ENCODE measurements at regions not wholly inside any gene's neighbourhood (a gene's known extent, or its start where the extent isn't known, plus 50 kb on each side); places are given as distances from the start of the nearest gene placed in this dataset.

GRCh38 chr1:201693890-201694607 lies 134.9 kb upstream of the IPO9 start:
- no peaks in the 10 kb centered on the region for H3K27me3 Mint-ChIP-seq
- no peaks in the 10 kb centered on the region for H3K4me1 Mint-ChIP-seq
- H3K36me3 Mint-ChIP-seq, result no peaks in the 10 kb centered on the region
- H3K4me3 Mint-ChIP-seq, result no peak overlapping the region
- H3K27ac Mint-ChIP-seq, result no peak overlapping the region
- no peaks in the 10 kb centered on the region for H3K9me3 Mint-ChIP-seq

- Mint-ChIP-seq H3K9me3 (no peaks in the 10 kb centered on the region), H3K4me3 (no peak overlapping the region), H3K4me1 (no peaks in the 10 kb centered on the region)
These were observed 134.2 kb upstream of the IPO9 start for GRCh38 chr1:201694608-201695335.

GRCh38 chr1:201695607-201696006 lies 133.3 kb upstream of the IPO9 start:
- Mint-ChIP-seq H3K4me3 (no peak overlapping the region), H3K27ac (no peak overlapping the region), H3K27me3 (no peaks in the 10 kb centered on the region), H3K4me1 (no peaks in the 10 kb centered on the region), H3K36me3 (no peaks in the 10 kb centered on the region), H3K9me3 (no peaks in the 10 kb centered on the region)

More at GRCh38 chr1:201694608-201695335, 134.2 kb upstream of the IPO9 start:
- Mint-ChIP-seq H3K36me3 (no peaks in the 10 kb centered on the region), H3K27ac (no peak overlapping the region), H3K27me3 (no peaks in the 10 kb centered on the region)

GRCh38 chr1:201696217-201696761 lies 132.7 kb upstream of the IPO9 start:
- H3K4me1 Mint-ChIP-seq, result no peaks in the 10 kb centered on the region
- H3K27me3 Mint-ChIP-seq, result no peaks in the 10 kb centered on the region
- H3K27ac Mint-ChIP-seq, result no peak overlapping the region
- H3K4me3 Mint-ChIP-seq, result no peak overlapping the region
- H3K36me3 Mint-ChIP-seq, result no peaks in the 10 kb centered on the region
- H3K9me3 Mint-ChIP-seq, result no peaks in the 10 kb centered on the region

- H3K9me3 Mint-ChIP-seq, result no peaks in the 10 kb centered on the region
- H3K27me3 Mint-ChIP-seq, result no peaks in the 10 kb centered on the region
- H3K4me1 Mint-ChIP-seq, result no peaks in the 10 kb centered on the region
- H3K27ac Mint-ChIP-seq, result no peak overlapping the region
- no peak overlapping the region for H3K4me3 Mint-ChIP-seq
- H3K36me3 Mint-ChIP-seq, result no peaks in the 10 kb centered on the region
These were observed 131.8 kb upstream of the IPO9 start for GRCh38 chr1:201697174-201697573.

GRCh38 chr1:201701831-201702230 lies 127.1 kb upstream of the IPO9 start:
- no peaks in the 10 kb centered on the region for H3K36me3 Mint-ChIP-seq
- no peak overlapping the region for H3K27ac Mint-ChIP-seq
- H3K4me3 Mint-ChIP-seq, result no peak overlapping the region
- H3K4me1 Mint-ChIP-seq, result no peaks in the 10 kb centered on the region
- no peaks in the 10 kb centered on the region for H3K9me3 Mint-ChIP-seq
- no peaks in the 10 kb centered on the region for H3K27me3 Mint-ChIP-seq

- no peaks in the 10 kb centered on the region for H3K9me3 Mint-ChIP-seq
- no peaks in the 10 kb centered on the region for H3K36me3 Mint-ChIP-seq
- no peaks in the 10 kb centered on the region for H3K27me3 Mint-ChIP-seq
- H3K4me3 Mint-ChIP-seq, result no peak overlapping the region
- no peaks in the 10 kb centered on the region for H3K4me1 Mint-ChIP-seq
- H3K27ac Mint-ChIP-seq, result no peak overlapping the region
These were observed 126.0 kb upstream of the IPO9 start for GRCh38 chr1:201702936-201703335.

- Mint-ChIP-seq H3K4me3 (no peak overlapping the region), H3K27ac (no peak overlapping the region), H3K9me3 (no peaks in the 10 kb centered on the region), H3K4me1 (no peaks in the 10 kb centered on the region), H3K36me3 (no peaks in the 10 kb centered on the region), H3K27me3 (no peaks in the 10 kb centered on the region)
These were observed 125.1 kb upstream of the IPO9 start for GRCh38 chr1:201703621-201704438.

GRCh38 chr1:201704439-201704792 lies 124.5 kb upstream of the IPO9 start:
- Mint-ChIP-seq H3K9me3 (no peaks in the 10 kb centered on the region), H3K4me3 (no peak overlapping the region)

GRCh38 chr1:201705389-201705788 lies 123.6 kb upstream of the IPO9 start:
- Mint-ChIP-seq H3K36me3 (no peaks in the 10 kb centered on the region), H3K27me3 (no peaks in the 10 kb centered on the region), H3K4me1 (no peaks in the 10 kb centered on the region), H3K9me3 (no peaks in the 10 kb centered on the region), H3K4me3 (no peak overlapping the region), H3K27ac (no peak overlapping the region)

More at GRCh38 chr1:201704439-201704792, 124.5 kb upstream of the IPO9 start:
- Mint-ChIP-seq H3K27ac (no peak overlapping the region), H3K27me3 (no peaks in the 10 kb centered on the region), H3K4me1 (no peaks in the 10 kb centered on the region), H3K36me3 (no peaks in the 10 kb centered on the region)

GRCh38 chr1:201706109-201706508 lies 122.8 kb upstream of the IPO9 start:
- no peak overlapping the region for H3K27ac Mint-ChIP-seq
- no peaks in the 10 kb centered on the region for H3K36me3 Mint-ChIP-seq
- H3K4me3 Mint-ChIP-seq, result no peak overlapping the region
- H3K4me1 Mint-ChIP-seq, result no peaks in the 10 kb centered on the region
- H3K9me3 Mint-ChIP-seq, result no peaks in the 10 kb centered on the region
- no peaks in the 10 kb centered on the region for H3K27me3 Mint-ChIP-seq

GRCh38 chr1:201707027-201707426 lies 121.9 kb upstream of the IPO9 start:
- Mint-ChIP-seq H3K4me3 (no peak overlapping the region), H3K9me3 (no peaks in the 10 kb centered on the region), H3K4me1 (no peaks in the 10 kb centered on the region), H3K36me3 (no peaks in the 10 kb centered on the region), H3K27ac (no peak overlapping the region), H3K27me3 (no peaks in the 10 kb centered on the region)

- H3K27me3 Mint-ChIP-seq, result no peaks in the 10 kb centered on the region
- H3K27ac Mint-ChIP-seq, result no peak overlapping the region
- no peaks in the 10 kb centered on the region for H3K4me1 Mint-ChIP-seq
- no peaks in the 10 kb centered on the region for H3K9me3 Mint-ChIP-seq
- no peaks in the 10 kb centered on the region for H3K36me3 Mint-ChIP-seq
- no peak overlapping the region for H3K4me3 Mint-ChIP-seq
These were observed 121.3 kb upstream of the IPO9 start for GRCh38 chr1:201707656-201708055.

GRCh38 chr1:201708085-201708512 lies 120.9 kb upstream of the IPO9 start:
- Mint-ChIP-seq H3K27me3 (no peaks in the 10 kb centered on the region), H3K27ac (no peak overlapping the region), H3K4me1 (no peaks in the 10 kb centered on the region), H3K4me3 (no peak overlapping the region), H3K36me3 (no peaks in the 10 kb centered on the region), H3K9me3 (no peaks in the 10 kb centered on the region)

- no peak overlapping the region for H3K27ac Mint-ChIP-seq
- no peaks in the 10 kb centered on the region for H3K4me1 Mint-ChIP-seq
- H3K4me3 Mint-ChIP-seq, result no peak overlapping the region
- H3K36me3 Mint-ChIP-seq, result no peaks in the 10 kb centered on the region
- H3K9me3 Mint-ChIP-seq, result no peaks in the 10 kb centered on the region
- no peaks in the 10 kb centered on the region for H3K27me3 Mint-ChIP-seq
These were observed 120.3 kb upstream of the IPO9 start for GRCh38 chr1:201708691-201709090.

All from activated naive CD4-positive, alpha-beta T cell treated with anti-CD3 and anti-CD28 coated beads, Interleukin-2, amount 50 U/mL, for 24 hours (primary cell).